Vagina (tissue), 2 donors: ENCODE measurements at regions not wholly inside any gene's neighbourhood (a gene's known extent, or its start where the extent isn't known, plus 50 kb on each side); places are given as distances from the start of the nearest gene placed in this dataset.

Experiments
- CTCF ChIP-seq, 3 experiments: fragments of 450-650 bp in 2 of 3; fragments of 200-600 bp in 1 of 3; sonication (generic) in 1 of 3; IDR thresholded peaks; one replicate each; pipeline ENCODE4 v1.5.1; 2017 to 2019; ENCODE audit warnings: antibody characterized with exemption in 3 of 3, mild to moderate bottlenecking in 2 of 3, moderate library complexity in 2 of 3
- POLR2A ChIP-seq, 2 donors: fragments of 450-650 bp; IDR thresholded peaks; one replicate each; pipeline ENCODE4 v1.6.1; 2017; ENCODE audit warnings: antibody characterized with exemption in 2 of 2, mild to moderate bottlenecking in 2 of 2, moderate library complexity in 2 of 2
- POLR2AphosphoS5 ChIP-seq, 2 donors: sonication (generic); formaldehyde crosslinking; IDR thresholded peaks; one replicate each; pipeline ENCODE4 v1.9.0; 2017; ENCODE audit warnings: antibody characterized with exemption in 2 of 2, mild to moderate bottlenecking in 2 of 2, low read depth in 1 of 2; ENCODE audit not compliant: insufficient read depth in 1 of 2

- TF ChIP-seq POLR2A (IDR thresholded peaks at IDR 0.05) (no peak), POLR2AphosphoS5 (IDR thresholded peaks at IDR 0.05; ENCODE audit: insufficient read depth in 1 of 2, low read depth in 1 of 2) (no peak), CTCF (IDR thresholded peaks at IDR 0.05) (no peak)
Observed at GRCh38 chr11:110795112-110795624, 82.9 kb upstream of the ARHGAP20 start.
